Kidney (tissue), 13 donors: ENCODE measurements at regions not wholly inside any gene's neighbourhood (a gene's known extent, or its start where the extent isn't known, plus 50 kb on each side); places are given as distances from the start of the nearest gene placed in this dataset.

Source experiments
- DNase-seq, 5 donors: peaks; one replicate each; pipeline ENCODE4 v3.0.0-alpha.2; 2013 to 2020
- FAIRE-seq: peaks from 2 replicates; lab custom pipeline; 2012; peaks lifted over from hg19 to GRCh38; lab: Jason Lieb, UNC
- H3K27ac ChIP-seq, 2 donors: one replicate each; pipeline ENCODE4 v1.7.0; 2013; ENCODE audit warnings: low read depth in 2 of 2, low read length in 2 of 2, inconsistent platforms in 1 of 2
- H3K27me3 ChIP-seq: one replicate; pipeline ENCODE4 v1.7.1; 2013; ENCODE audit warnings: low read length, inconsistent platforms; ENCODE audit not compliant: control insufficient read depth, insufficient read depth
- H3K36me3 ChIP-seq, 3 donors: one replicate each; pipeline versions ENCODE4 v1.7.0 to v1.7.1; 2013; ENCODE audit warnings: low read length in 3 of 3, control low read depth in 1 of 3, inconsistent platforms in 1 of 3; ENCODE audit not compliant: insufficient read depth in 3 of 3, control insufficient read depth in 2 of 3
- H3K4me1 ChIP-seq, 3 donors: one replicate each; pipeline versions ENCODE4 v1.7.0 to v1.7.1; 2013; ENCODE audit warnings: low read length in 3 of 3, inconsistent platforms in 1 of 3, low read depth in 1 of 3; ENCODE audit not compliant: control insufficient read depth in 2 of 3, insufficient read depth in 2 of 3
- H3K4me3 ChIP-seq, 3 donors: one replicate each; pipeline versions ENCODE4 v1.7.0 to v1.8.1; 2013; ENCODE audit warnings: low read length in 3 of 3, control low read depth in 1 of 3, inconsistent platforms in 1 of 3
- H3K9ac ChIP-seq, 3 donors: one replicate each; pipeline versions ENCODE4 v1.7.0 to v1.7.1; 2013; ENCODE audit warnings: low read length in 3 of 3, control low read depth in 1 of 3, inconsistent platforms in 1 of 3
- H3K9me3 ChIP-seq, 3 donors: one replicate each; pipeline versions ENCODE4 v1.7.0 to v1.7.1; 2013; ENCODE audit warnings: low read length in 3 of 3, control low read depth in 1 of 3, inconsistent platforms in 1 of 3; ENCODE audit not compliant: control insufficient read depth in 2 of 3, insufficient read depth in 1 of 3
- CTCF ChIP-seq: IDR thresholded peaks from 3 replicates; pipeline ENCODE4 v1.5.1; 2012; ENCODE audit warnings: mild to moderate bottlenecking, moderate library complexity, borderline replicate concordance; ENCODE audit not compliant: insufficient read depth; ENCODE audit errors: extremely low read depth
- intact Hi-C: fragments of 100-400 bp; cut with DNase I; formaldehyde crosslinking; loops from one replicate; pipeline ENCODE4 v1.11.1; 2022
- donor health status: control.
- donor health status: control.
- donor health status: control.
- donor health status: control.
- donor health status: control.
- donor health status: DM: yes; HTN: yes; CAD: no.
- donor health status: Normal renal cell carcinoma (clear cell type).

GRCh38 chr2:51620796-51621195, 588.9 kb upstream of the NRXN1 start:
- intact Hi-C loops: no loop called here
- no peak for TF ChIP-seq CTCF
- DNase-seq: no peak
- FAIRE-seq: no peak
- Histone ChIP-seq H3K9ac (no peak overlapping the region), H3K36me3 (no peaks in the 10 kb centered on the region), H3K4me3 (no peak overlapping the region), H3K27me3 (no peaks in the 10 kb centered on the region), H3K27ac (no peak overlapping the region), H3K4me1 (no peaks in the 10 kb centered on the region), H3K9me3 (no peaks in the 10 kb centered on the region)

- TF ChIP-seq CTCF: no peak
- FAIRE-seq (no peak), DNase-seq (no peak)
- Histone ChIP-seq H3K27me3 (no peaks in the 10 kb centered on the region), H3K4me1 (no peaks in the 10 kb centered on the region), H3K4me3 (no peak overlapping the region), H3K27ac (no peak overlapping the region), H3K9ac (no peak overlapping the region), H3K36me3 (no peaks in the 10 kb centered on the region), H3K9me3 (no peaks in the 10 kb centered on the region)
- intact Hi-C loops: no loop called here
These were observed 588.0 kb upstream of the NRXN1 start for GRCh38 chr2:51619961-51620360.

GRCh38 chr2:51612387-51612786, 580.5 kb upstream of the NRXN1 start:
- no peak for FAIRE-seq
- Histone ChIP-seq H3K27ac (no peak overlapping the region), H3K4me1 (no peaks in the 10 kb centered on the region), H3K4me3 (no peak overlapping the region), H3K36me3 (no peaks in the 10 kb centered on the region), H3K9me3 (peaks cover 0 to 9% (median 5%) of the 10 kb centered on the region in 3 donors), H3K27me3 (no peaks in the 10 kb centered on the region), H3K9ac (no peak overlapping the region)
- intact Hi-C loops: no loop called here
- TF ChIP-seq CTCF: no peak
- no peak for DNase-seq

GRCh38 chr2:51601706-51602105, 569.8 kb upstream of the NRXN1 start:
- no peak for TF ChIP-seq CTCF
- Histone ChIP-seq H3K4me3 (no peak overlapping the region), H3K4me1 (no peaks in the 10 kb centered on the region), H3K27ac (no peak overlapping the region), H3K9ac (no peak overlapping the region), H3K27me3 (no peaks in the 10 kb centered on the region), H3K36me3 (no peaks in the 10 kb centered on the region), H3K9me3 (no peaks in the 10 kb centered on the region)
- no peak for FAIRE-seq
- intact Hi-C loops: no loop called here
- no peak for DNase-seq
